PFSK-1 (cell line): ENCODE measurements at regions not wholly inside any gene's neighbourhood (a gene's known extent, or its start where the extent isn't known, plus 50 kb on each side); places are given as distances from the start of the nearest gene placed in this dataset.

Experiments
- FOXP2 ChIP-seq: optimal IDR thresholded peaks from 2 replicates; pipeline ENCODE3; 2011; ENCODE audit warnings: borderline replicate concordance, control low read depth, inconsistent platforms; ENCODE audit not compliant: insufficient read depth; ENCODE audit errors: extremely low read length, extremely low read depth
- POLR2AphosphoS5 ChIP-seq: IDR thresholded peaks from 2 replicates; pipeline ENCODE4 v1.6.1; 2012; ENCODE audit warnings: low read depth, mild to moderate bottlenecking, control low read depth, low read length, moderate library complexity
- SIN3A ChIP-seq: IDR thresholded peaks from 2 replicates; pipeline ENCODE4 v1.6.1; 2012; ENCODE audit warnings: mild to moderate bottlenecking, low read length, moderate library complexity, borderline replicate concordance; ENCODE audit not compliant: insufficient read depth
- TAF1 ChIP-seq: IDR thresholded peaks from 2 replicates; pipeline ENCODE4 v1.6.1; 2012; ENCODE audit warnings: low read length, control low read depth, borderline replicate concordance; ENCODE audit not compliant: insufficient read depth
- TF ChIP-seq, protein P1 (sequence below), 2 experiments: IDR thresholded peaks; 2 replicates each; pipeline versions ENCODE4 v1.6.1 to v1.8.0; 2011 to 2012; ENCODE audit warnings: low read depth in 2 of 2, low read length in 2 of 2, control low read depth in 1 of 2, inconsistent platforms in 1 of 2, mild to moderate bottlenecking in 1 of 2, moderate library complexity in 1 of 2; ENCODE audit not compliant: insufficient read depth in 1 of 2

DNA sequence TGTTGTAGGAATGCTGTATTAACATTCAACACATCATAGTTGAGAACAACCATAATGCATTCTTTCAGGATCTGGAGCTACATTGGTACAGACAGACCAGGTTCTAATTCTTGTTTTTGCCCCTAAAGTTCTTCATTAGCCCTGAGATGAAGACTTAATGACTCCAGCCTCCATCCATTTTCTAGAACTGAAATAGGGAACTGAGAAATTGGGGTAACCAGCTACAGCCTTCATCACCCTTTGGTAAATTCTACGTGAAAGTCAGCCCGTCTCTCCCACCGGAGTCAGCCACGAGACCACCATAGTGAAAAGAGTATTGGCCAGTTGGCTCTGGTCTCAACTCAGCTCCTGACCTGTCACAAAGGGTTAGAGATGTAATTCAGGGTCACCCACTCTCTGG lies 164.0 kb downstream of the NUAK1 start:
- TF ChIP-seq TAF1: no peak
- TF ChIP-seq FOXP2: no peak
- TF ChIP-seq SIN3A: no peak
- TF ChIP-seq, protein P1, sequence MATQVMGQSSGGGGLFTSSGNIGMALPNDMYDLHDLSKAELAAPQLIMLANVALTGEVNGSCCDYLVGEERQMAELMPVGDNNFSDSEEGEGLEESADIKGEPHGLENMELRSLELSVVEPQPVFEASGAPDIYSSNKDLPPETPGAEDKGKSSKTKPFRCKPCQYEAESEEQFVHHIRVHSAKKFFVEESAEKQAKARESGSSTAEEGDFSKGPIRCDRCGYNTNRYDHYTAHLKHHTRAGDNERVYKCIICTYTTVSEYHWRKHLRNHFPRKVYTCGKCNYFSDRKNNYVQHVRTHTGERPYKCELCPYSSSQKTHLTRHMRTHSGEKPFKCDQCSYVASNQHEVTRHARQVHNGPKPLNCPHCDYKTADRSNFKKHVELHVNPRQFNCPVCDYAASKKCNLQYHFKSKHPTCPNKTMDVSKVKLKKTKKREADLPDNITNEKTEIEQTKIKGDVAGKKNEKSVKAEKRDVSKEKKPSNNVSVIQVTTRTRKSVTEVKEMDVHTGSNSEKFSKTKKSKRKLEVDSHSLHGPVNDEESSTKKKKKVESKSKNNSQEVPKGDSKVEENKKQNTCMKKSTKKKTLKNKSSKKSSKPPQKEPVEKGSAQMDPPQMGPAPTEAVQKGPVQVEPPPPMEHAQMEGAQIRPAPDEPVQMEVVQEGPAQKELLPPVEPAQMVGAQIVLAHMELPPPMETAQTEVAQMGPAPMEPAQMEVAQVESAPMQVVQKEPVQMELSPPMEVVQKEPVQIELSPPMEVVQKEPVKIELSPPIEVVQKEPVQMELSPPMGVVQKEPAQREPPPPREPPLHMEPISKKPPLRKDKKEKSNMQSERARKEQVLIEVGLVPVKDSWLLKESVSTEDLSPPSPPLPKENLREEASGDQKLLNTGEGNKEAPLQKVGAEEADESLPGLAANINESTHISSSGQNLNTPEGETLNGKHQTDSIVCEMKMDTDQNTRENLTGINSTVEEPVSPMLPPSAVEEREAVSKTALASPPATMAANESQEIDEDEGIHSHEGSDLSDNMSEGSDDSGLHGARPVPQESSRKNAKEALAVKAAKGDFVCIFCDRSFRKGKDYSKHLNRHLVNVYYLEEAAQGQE (IDR thresholded peaks at IDR 0.05; ENCODE audit: insufficient read depth in 1 of 2, low read depth in 2 of 2, low read length in 2 of 2): no peak
- no peak for TF ChIP-seq POLR2AphosphoS5

DNA sequence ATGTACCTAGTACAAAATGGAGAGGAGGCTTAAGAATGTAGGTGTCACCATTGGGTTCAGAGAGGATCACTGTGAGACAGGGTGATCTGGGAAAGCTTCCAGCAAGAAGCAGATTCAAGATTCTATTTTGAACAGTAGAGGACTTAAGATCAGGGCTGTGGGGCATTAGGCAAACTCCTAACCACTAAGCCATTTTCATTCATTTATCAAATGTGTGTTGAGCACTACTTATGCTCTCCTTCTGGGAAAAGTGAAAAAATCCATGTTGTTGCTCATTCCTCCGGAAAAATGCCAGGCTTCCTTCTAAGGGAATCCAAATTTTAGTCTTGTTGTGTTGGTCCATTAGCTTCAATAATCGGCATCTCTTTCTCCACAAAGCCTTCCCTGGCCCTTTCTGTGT lies 163.4 kb downstream of the NUAK1 start:
- TF ChIP-seq POLR2AphosphoS5: no peak
- no peak for TF ChIP-seq TAF1
- TF ChIP-seq FOXP2: no peak
- no peak for TF ChIP-seq SIN3A
- TF ChIP-seq, protein P1 (IDR thresholded peaks at IDR 0.05; ENCODE audit: insufficient read depth in 1 of 2, low read depth in 2 of 2, low read length in 2 of 2): no peak

DNA sequence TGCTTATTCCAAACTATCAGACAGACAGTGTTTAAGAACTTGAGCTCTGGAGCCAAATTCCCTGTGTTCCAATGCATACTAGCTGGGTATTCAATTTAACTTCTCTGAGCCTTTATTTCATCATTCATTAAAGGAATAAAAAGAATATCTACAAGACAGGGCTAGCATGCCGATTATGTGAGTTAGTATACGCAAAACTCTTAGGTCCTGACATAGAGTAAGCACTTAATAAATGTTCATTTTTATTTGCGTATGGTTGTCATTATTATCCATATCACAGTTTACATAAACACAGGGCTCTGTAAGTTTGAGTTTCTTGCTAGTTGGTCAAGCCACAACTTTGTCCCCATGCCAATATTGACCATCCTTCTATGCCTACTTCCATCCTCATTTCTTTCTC lies 161.5 kb downstream of the NUAK1 start:
- no peak for TF ChIP-seq FOXP2
- TF ChIP-seq TAF1: no peak
- TF ChIP-seq POLR2AphosphoS5: no peak
- TF ChIP-seq, protein P1 (IDR thresholded peaks at IDR 0.05; ENCODE audit: insufficient read depth in 1 of 2, low read depth in 2 of 2, low read length in 2 of 2): no peak
- no peak for TF ChIP-seq SIN3A

DNA sequence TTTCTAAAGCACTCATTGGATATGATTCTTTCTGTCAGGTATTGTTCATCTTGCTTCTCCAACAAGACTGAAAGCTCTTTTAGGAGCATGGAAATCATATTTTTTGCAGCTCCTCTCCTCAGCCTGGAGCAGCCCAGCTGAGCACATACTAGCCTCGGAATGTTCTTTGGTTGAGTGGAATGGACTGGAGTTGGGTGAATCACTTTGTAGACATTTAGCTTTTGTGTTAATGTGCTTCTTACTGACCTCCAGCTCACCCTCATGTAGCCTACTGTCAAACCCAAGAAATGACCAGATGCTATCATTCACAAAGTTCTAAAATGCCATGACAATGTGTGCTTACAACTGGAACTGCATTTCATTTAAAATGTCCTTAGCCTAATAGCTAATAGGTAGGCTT lies 161.1 kb downstream of the NUAK1 start:
- TF ChIP-seq POLR2AphosphoS5: no peak
- TF ChIP-seq TAF1: no peak
- no peak for TF ChIP-seq SIN3A
- TF ChIP-seq, protein P1 (IDR thresholded peaks at IDR 0.05; ENCODE audit: insufficient read depth in 1 of 2, low read depth in 2 of 2, low read length in 2 of 2): no peak
- no peak for TF ChIP-seq FOXP2

DNA sequence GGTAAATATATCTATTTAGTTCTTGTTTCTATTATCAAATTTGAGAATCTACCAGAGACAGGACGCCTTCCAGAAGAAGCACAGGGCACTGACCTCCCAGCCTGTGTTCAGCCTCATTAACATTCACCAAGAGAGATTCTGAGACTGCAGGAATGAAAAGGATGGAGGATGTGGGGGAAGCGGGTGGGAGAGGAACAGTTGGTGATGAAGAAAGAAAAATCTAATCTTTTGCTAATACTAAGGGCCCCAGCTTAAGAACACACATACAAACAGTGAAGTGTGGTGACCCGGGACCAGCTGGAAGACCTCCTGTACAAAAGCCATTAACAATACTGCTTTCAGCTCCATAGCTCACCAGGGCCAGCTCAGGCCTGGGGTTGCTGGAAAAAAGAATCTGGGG lies 160.5 kb downstream of the NUAK1 start:
- no peak for TF ChIP-seq FOXP2

DNA sequence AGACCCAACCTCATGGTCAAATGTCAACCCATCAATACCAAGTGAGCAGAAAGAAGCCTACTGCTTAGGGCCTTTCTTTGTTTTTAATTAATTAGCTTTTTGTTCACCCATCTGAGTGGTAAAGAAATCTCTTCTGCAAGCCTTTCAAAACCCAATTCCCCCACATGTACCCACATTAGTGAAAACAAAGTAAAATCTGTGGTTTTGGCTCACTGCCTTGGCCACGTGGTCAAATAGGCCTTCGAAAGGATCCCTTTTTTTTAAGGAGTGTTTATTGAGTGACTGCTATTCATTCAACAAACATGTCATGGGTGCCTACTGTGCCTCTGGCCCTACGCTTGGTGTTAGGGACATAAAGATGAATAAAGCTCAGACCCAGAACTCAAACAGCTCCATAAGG lies 160.1 kb downstream of the NUAK1 start:
- TF ChIP-seq SIN3A: no peak
- no peak for TF ChIP-seq FOXP2
- TF ChIP-seq POLR2AphosphoS5: no peak
- TF ChIP-seq, protein P1 (IDR thresholded peaks at IDR 0.05; ENCODE audit: insufficient read depth in 1 of 2, low read depth in 2 of 2, low read length in 2 of 2): no peak
- TF ChIP-seq TAF1: no peak
